OCI-LY7 (cell line): ENCODE measurements at regions not wholly inside any gene's neighbourhood (a gene's known extent, or its start where the extent isn't known, plus 50 kb on each side); places are given as distances from the start of the nearest gene placed in this dataset.
A peak's percentile ranks its signal among the peaks of the same experiment; 100 is the strongest.

Experiments
- BruUV-seq: library from RNA; stranded (reverse); fragments of 400-500 nt; replicated peaks from 2 replicates; lab custom pipeline; 2021; lab: Mats Ljungman, UMichigan
- CTCF ChIA-PET: fragments of 300-600 bp; sonication (Branson Sonifier 250); formaldehyde crosslinking; loops from one replicate; lab custom pipeline; 2022; ENCODE audit warnings: antibody characterized with exemption; ENCODE audit not compliant: unreplicated experiment; lab: Charles Lee
- POLR2A ChIA-PET: fragments of 300-600 bp; sonication (Branson Sonifier 250); formaldehyde crosslinking; loops from one replicate; lab custom pipeline; 2022; ENCODE audit warnings: antibody characterized with exemption; lab: Charles Lee
- DNase-seq: peaks from one replicate; pipeline ENCODE4 v3.0.0-alpha.2; 2015; ENCODE audit warnings: low spot score
- H2AFZ ChIP-seq: fragments of 200-600 bp; sonication (generic), shearing (Covaris generic); 2 replicates; pipeline ENCODE4 v1.6.1; 2014; ENCODE audit warnings: mild to moderate bottlenecking, antibody characterized with exemption, low read length, moderate library complexity
- H3K27ac ChIP-seq: fragments of 200-600 bp; sonication (generic); 2 replicates; pipeline ENCODE4 v1.5.1; 2014; ENCODE audit warnings: mixed run types, low read depth, mild to moderate bottlenecking, moderate library complexity, low read length, inconsistent platforms; ENCODE audit not compliant: poor library complexity, severe bottlenecking
- H3K36me3 ChIP-seq: fragments of 200-600 bp; sonication (generic); 2 replicates; pipeline ENCODE4 v1.6.1; 2014; ENCODE audit warnings: mild to moderate bottlenecking, antibody characterized with exemption, low read length, moderate library complexity, mixed read lengths; ENCODE audit not compliant: insufficient read depth
- H3K4me1 ChIP-seq: fragments of 200-600 bp; sonication (generic); 2 replicates; pipeline ENCODE4 v1.5.1; 2014; ENCODE audit warnings: mild to moderate bottlenecking, low read length; ENCODE audit not compliant: insufficient read depth, poor library complexity, severe bottlenecking
- H3K4me2 ChIP-seq: fragments of 200-600 bp; sonication (generic); 2 replicates; pipeline ENCODE4 v1.6.1; 2014; ENCODE audit warnings: mild to moderate bottlenecking, low read length
- H3K4me3 ChIP-seq: fragments of 200-600 bp; sonication (generic); 2 replicates; pipeline ENCODE4 v1.5.1; 2014; ENCODE audit warnings: mild to moderate bottlenecking, low read depth, low read length; ENCODE audit not compliant: poor library complexity, severe bottlenecking
- H3K79me2 ChIP-seq: fragments of 200-600 bp; sonication (generic); 2 replicates; pipeline ENCODE4 v1.6.1; 2016; ENCODE audit warnings: low read depth, mild to moderate bottlenecking, low read length, moderate library complexity, mixed read lengths; ENCODE audit not compliant: insufficient read depth
- H3K9me2 ChIP-seq: fragments of 200-600 bp; sonication (generic); 2 replicates; pipeline ENCODE4 v1.6.1; 2016; ENCODE audit warnings: mild to moderate bottlenecking, low read length, mixed read lengths; ENCODE audit not compliant: insufficient read depth
- H3K9me3 ChIP-seq: fragments of 200-600 bp; sonication (generic); 2 replicates; pipeline ENCODE4 v1.6.1; 2014; ENCODE audit warnings: mild to moderate bottlenecking, mixed run types, low read length, mixed read lengths
- H4K20me1 ChIP-seq: fragments of 200-600 bp; sonication (generic); 2 replicates; pipeline ENCODE4 v1.6.1; 2014; ENCODE audit warnings: mild to moderate bottlenecking, antibody characterized with exemption, low read length, moderate library complexity, mixed read lengths; ENCODE audit not compliant: insufficient read depth
- EZH2phosphoT487 ChIP-seq: fragments of 200-600 bp; sonication (generic); IDR thresholded peaks from 2 replicates; pipeline ENCODE4 v1.6.1; 2018; ENCODE audit warnings: low read depth, borderline replicate concordance, mild to moderate bottlenecking, mixed run types, antibody characterized with exemption, low read length, moderate library complexity, mixed read lengths
- intact Hi-C: fragments of 100-400 bp; cut with micrococcal nuclease; formaldehyde crosslinking; loops from one replicate; pipeline ENCODE4 v1.10.0; 2022; ENCODE audit not compliant: unreplicated experiment
- TF ChIP-seq, protein P1 (sequence below): fragments of 200-600 bp; sonication (generic); conservative IDR thresholded peaks from 2 replicates; pipeline ENCODE4 v1.5.1; 2014; ENCODE audit warnings: mild to moderate bottlenecking, antibody characterized with exemption, low read length, moderate library complexity, mixed read lengths

DNA sequence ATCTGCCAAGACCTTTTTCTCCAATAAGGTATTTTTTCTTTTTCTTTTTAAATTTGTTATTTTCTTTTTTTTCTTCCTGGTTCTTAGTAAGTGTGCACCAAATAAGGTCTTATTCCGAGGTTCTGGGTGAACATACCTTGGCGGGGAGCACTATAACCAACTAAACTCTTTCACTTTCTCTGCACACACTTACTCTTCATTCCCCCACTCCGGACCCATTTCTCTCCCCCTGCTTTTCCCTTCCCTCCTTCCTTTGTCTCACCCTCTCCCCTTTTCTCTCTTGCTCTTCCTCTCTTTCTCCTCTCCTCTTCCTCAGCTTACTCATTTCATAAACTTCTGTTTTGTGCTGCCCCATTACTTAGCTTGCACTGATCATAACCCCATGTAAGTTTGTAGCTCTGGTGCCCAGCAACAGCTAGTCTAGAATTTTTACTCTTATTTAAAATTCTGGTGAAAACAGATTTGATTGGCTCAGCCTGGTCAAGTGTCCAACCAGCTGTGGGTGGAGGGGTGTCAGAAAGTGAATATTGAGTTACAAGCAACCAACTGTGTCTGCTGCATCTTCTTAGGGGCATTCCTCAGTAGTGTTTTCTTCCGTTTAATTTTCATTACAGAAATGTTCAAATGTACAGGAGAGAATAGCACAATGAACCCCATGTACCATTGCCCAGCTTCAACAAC is 297.5 kb downstream of the SHQ1 start:
- Histone ChIP-seq H3K4me3 (no peak overlapping the region), H2AFZ (no peak overlapping the region), H4K20me1 (no peaks in the 10 kb centered on the region), H3K4me1 (no peaks in the 10 kb centered on the region), H3K9me3 (no peaks in the 10 kb centered on the region), H3K27ac (no peak overlapping the region), H3K4me2 (no peak overlapping the region), H3K36me3 (no peaks in the 10 kb centered on the region), H3K9me2 (no peaks in the 10 kb centered on the region), H3K79me2 (no peaks in the 10 kb centered on the region)
- TF ChIP-seq, protein P1, sequence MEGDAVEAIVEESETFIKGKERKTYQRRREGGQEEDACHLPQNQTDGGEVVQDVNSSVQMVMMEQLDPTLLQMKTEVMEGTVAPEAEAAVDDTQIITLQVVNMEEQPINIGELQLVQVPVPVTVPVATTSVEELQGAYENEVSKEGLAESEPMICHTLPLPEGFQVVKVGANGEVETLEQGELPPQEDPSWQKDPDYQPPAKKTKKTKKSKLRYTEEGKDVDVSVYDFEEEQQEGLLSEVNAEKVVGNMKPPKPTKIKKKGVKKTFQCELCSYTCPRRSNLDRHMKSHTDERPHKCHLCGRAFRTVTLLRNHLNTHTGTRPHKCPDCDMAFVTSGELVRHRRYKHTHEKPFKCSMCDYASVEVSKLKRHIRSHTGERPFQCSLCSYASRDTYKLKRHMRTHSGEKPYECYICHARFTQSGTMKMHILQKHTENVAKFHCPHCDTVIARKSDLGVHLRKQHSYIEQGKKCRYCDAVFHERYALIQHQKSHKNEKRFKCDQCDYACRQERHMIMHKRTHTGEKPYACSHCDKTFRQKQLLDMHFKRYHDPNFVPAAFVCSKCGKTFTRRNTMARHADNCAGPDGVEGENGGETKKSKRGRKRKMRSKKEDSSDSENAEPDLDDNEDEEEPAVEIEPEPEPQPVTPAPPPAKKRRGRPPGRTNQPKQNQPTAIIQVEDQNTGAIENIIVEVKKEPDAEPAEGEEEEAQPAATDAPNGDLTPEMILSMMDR, result no peak
- TF ChIP-seq EZH2phosphoT487, result no peak
- intact Hi-C loops, result no loop called here
- POLR2A ChIA-PET, result interaction anchor here (0.6 to 0.9 kb wide), 3 partner anchors 50 to 417 kb away, joined by 3 to 4 read pairs (median 4); no protein-coding TSS in a partner anchor
- no peak for DNase-seq
- no TSS peak for BruUV-seq
- CTCF ChIA-PET, result interaction anchor here (0.6 kb wide), 1 partner anchor 748 kb away, joined by 3 read pairs; no protein-coding TSS in a partner anchor

DNA sequence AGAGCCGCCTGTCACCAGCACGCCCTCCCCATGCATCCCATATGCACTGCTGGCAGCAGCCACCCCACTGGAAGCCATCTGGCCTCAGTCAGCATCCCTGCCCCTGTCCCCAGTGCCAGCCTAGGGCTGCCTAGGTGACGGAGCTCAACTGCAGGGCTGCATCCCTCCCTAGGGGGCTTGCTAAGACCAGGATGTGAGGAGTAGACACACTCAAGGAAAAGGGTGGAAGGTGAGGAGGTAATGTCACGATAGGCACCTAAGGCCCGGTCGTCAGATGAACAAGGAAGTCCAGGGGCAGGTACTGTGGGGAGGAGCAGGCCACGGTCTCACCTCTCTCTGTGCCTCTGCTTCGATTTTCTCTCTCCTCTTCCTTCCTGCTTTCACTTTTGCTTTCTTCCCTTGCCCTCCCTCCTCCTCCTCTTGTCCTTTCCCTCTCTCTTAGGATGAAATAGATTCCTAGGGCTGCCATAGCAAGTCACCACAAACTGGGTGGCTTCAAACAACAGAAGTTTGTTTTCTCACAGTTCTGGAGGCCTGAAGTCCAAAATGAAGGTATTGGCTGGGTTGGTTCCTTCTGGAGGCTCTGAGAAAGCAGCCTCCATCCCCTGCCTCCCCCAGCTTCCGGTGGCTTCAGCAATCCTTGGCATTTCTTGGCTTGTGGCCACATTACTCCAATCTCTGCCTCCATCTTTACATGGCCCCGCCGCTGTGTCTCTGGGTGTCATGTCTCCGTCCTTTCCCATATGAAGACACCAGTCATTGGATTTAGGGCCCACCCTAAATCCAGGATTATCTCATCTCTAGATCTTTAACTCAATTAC is 298.3 kb downstream of the SHQ1 start:
- no TSS peak for BruUV-seq
- no peak overlapping the region for H3K4me3 ChIP-seq
- TF ChIP-seq, protein P1, result no peak
- no peak for TF ChIP-seq EZH2phosphoT487
- H3K9me3 ChIP-seq, result no peaks in the 10 kb centered on the region
- intact Hi-C loops, result no loop called here
- H3K4me2 ChIP-seq, result peak overlapping the region; percentile 5; the same call in 1 of the 2 replicates
- peak overlapping the region; percentile 13; the same call in 1 of the 2 replicates for H2AFZ ChIP-seq
- no peak overlapping the region for H3K27ac ChIP-seq
- ChIA-PET POLR2A (no interaction called here), CTCF (no interaction called here)
- H4K20me1 ChIP-seq, result no peaks in the 10 kb centered on the region
- H3K36me3 ChIP-seq, result no peaks in the 10 kb centered on the region
- no peaks in the 10 kb centered on the region for H3K9me2 ChIP-seq
- H3K79me2 ChIP-seq, result no peaks in the 10 kb centered on the region
- DNase-seq, result no peak
- H3K4me1 ChIP-seq, result no peaks in the 10 kb centered on the region
